DOHH2 (cell line): ENCODE measurements at regions not wholly inside any gene's neighbourhood (a gene's known extent, or its start where the extent isn't known, plus 50 kb on each side); places are given as distances from the start of the nearest gene placed in this dataset.

Experiments
- H3F3A ChIP-seq: fragments of 200-600 bp; sonication (generic), shearing (Covaris generic); 2 replicates; pipeline ENCODE4 v1.6.0; 2016; ENCODE audit warnings: antibody characterized with exemption, mild to moderate bottlenecking; ENCODE audit not compliant: control insufficient read depth, insufficient read depth
- H3K27ac ChIP-seq: fragments of 200-600 bp; sonication (generic); 2 replicates; pipeline ENCODE4 v1.5.1; 2014; ENCODE audit warnings: low read depth, mild to moderate bottlenecking, low read length, moderate library complexity
- H3K27me3 ChIP-seq: fragments of 200-600 bp; sonication (generic); 2 replicates; pipeline ENCODE4 v1.6.1; 2014; ENCODE audit warnings: mild to moderate bottlenecking, low read length, mixed read lengths; ENCODE audit not compliant: control insufficient read depth
- H3K36me3 ChIP-seq: fragments of 200-600 bp; sonication (generic); 2 replicates; pipeline ENCODE4 v1.6.1; 2014; ENCODE audit warnings: mild to moderate bottlenecking, low read length, moderate library complexity, mixed read lengths; ENCODE audit not compliant: control insufficient read depth
- H3K4me1 ChIP-seq: fragments of 200-600 bp; sonication (generic); 2 replicates; pipeline ENCODE4 v1.6.1; 2014; ENCODE audit warnings: mild to moderate bottlenecking, low read length, mixed read lengths; ENCODE audit not compliant: control insufficient read depth
- H3K4me2 ChIP-seq: fragments of 200-600 bp; sonication (generic); 2 replicates; pipeline ENCODE4 v1.6.0; 2014; ENCODE audit warnings: mild to moderate bottlenecking, low read length, moderate library complexity
- H3K4me3 ChIP-seq: fragments of 200-600 bp; sonication (generic); 2 replicates; pipeline ENCODE4 v1.5.1; 2014; ENCODE audit warnings: mild to moderate bottlenecking, low read length, mixed read lengths
- H3K79me2 ChIP-seq: fragments of 200-600 bp; sonication (generic); 2 replicates; pipeline ENCODE4 v1.6.1; 2014; ENCODE audit warnings: mild to moderate bottlenecking, low read length, mixed read lengths; ENCODE audit not compliant: control insufficient read depth
- H3K9me2 ChIP-seq: fragments of 200-600 bp; sonication (generic); replicated peaks from 2 replicates; pipeline ENCODE4 v1.6.1; 2014; ENCODE audit warnings: mild to moderate bottlenecking, low read length, mixed read lengths; ENCODE audit not compliant: control insufficient read depth
- H3K9me3 ChIP-seq: fragments of 200-600 bp; sonication (generic); 2 replicates; pipeline ENCODE4 v1.6.1; 2014; ENCODE audit warnings: antibody characterized with exemption, low read length, mixed read lengths; ENCODE audit not compliant: control insufficient read depth, insufficient read depth
- H4K20me1 ChIP-seq: fragments of 200-600 bp; sonication (generic); 2 replicates; pipeline ENCODE4 v1.6.0; 2014; ENCODE audit warnings: low read depth, mild to moderate bottlenecking, antibody characterized with exemption, low read length, moderate library complexity; ENCODE audit not compliant: control insufficient read depth, insufficient read depth
- CTCF ChIP-seq: fragments of 200-600 bp; sonication (generic); IDR thresholded peaks from one replicate; pipeline ENCODE4 v1.5.1; 2014; ENCODE audit warnings: antibody characterized with exemption, mild to moderate bottlenecking, low read depth, low read length; ENCODE audit not compliant: poor library complexity, severe bottlenecking
- EZH2phosphoT487 ChIP-seq: fragments of 200-600 bp; sonication (generic); IDR thresholded peaks from 2 replicates; pipeline ENCODE4 v1.6.1; 2017; ENCODE audit warnings: borderline replicate concordance, mild to moderate bottlenecking, antibody characterized with exemption, low read length, moderate library complexity, mixed read lengths

- Histone ChIP-seq H3K36me3 (no peaks in the 10 kb centered on the region), H3K79me2 (no peaks in the 10 kb centered on the region), H3F3A (no peaks in the 10 kb centered on the region), H3K9me2 (no peaks in the 10 kb centered on the region), H3K4me3 (no peak overlapping the region), H3K4me2 (no peak overlapping the region), H3K27me3 (no peaks in the 10 kb centered on the region), H3K9me3 (no peaks in the 10 kb centered on the region), H3K27ac (no peak overlapping the region), H4K20me1 (no peaks in the 10 kb centered on the region), H3K4me1 (no peaks in the 10 kb centered on the region)
- no peak for TF ChIP-seq EZH2phosphoT487
- TF ChIP-seq CTCF: no peak
Observed at GRCh38 chr11:25838918-25839625, 492.9 kb upstream of the ANO3 start.

- Histone ChIP-seq H4K20me1 (no peaks in the 10 kb centered on the region), H3K9me2 (no peaks in the 10 kb centered on the region), H3K4me1 (no peaks in the 10 kb centered on the region), H3K27ac (no peak overlapping the region), H3K27me3 (0 out of 2 replicates have a peak, but pooled peaks cover 3% of the 10 kb centered on the region), H3F3A (no peaks in the 10 kb centered on the region), H3K4me3 (no peak overlapping the region), H3K4me2 (no peak overlapping the region), H3K36me3 (no peaks in the 10 kb centered on the region), H3K9me3 (no peaks in the 10 kb centered on the region), H3K79me2 (no peaks in the 10 kb centered on the region)
- TF ChIP-seq EZH2phosphoT487: no peak
- no peak for TF ChIP-seq CTCF
Observed at GRCh38 chr11:25844811-25845210, 487.1 kb upstream of the ANO3 start.

GRCh38 chr11:25855916-25856315, 476.0 kb upstream of the ANO3 start:
- no peaks in the 10 kb centered on the region for H3F3A ChIP-seq
- H4K20me1 ChIP-seq: no peaks in the 10 kb centered on the region
- H3K4me2 ChIP-seq: no peak overlapping the region
- no peaks in the 10 kb centered on the region for H3K36me3 ChIP-seq
- no peaks in the 10 kb centered on the region for H3K9me3 ChIP-seq
- H3K27me3 ChIP-seq: no peaks in the 10 kb centered on the region
- H3K9me2 ChIP-seq: no peaks in the 10 kb centered on the region
- no peaks in the 10 kb centered on the region for H3K4me1 ChIP-seq
- no peaks in the 10 kb centered on the region for H3K79me2 ChIP-seq
- H3K27ac ChIP-seq: no peak overlapping the region
- no peak overlapping the region for H3K4me3 ChIP-seq
- TF ChIP-seq CTCF (no peak), EZH2phosphoT487 (no peak)

GRCh38 chr11:25859776-25860175, 472.2 kb upstream of the ANO3 start:
- Histone ChIP-seq H3K9me3 (no peaks in the 10 kb centered on the region), H3K79me2 (no peaks in the 10 kb centered on the region), H3K4me1 (no peaks in the 10 kb centered on the region), H3F3A (no peaks in the 10 kb centered on the region), H3K27me3 (no peaks in the 10 kb centered on the region), H3K36me3 (no peaks in the 10 kb centered on the region), H3K27ac (no peak overlapping the region), H3K4me2 (no peak overlapping the region), H4K20me1 (no peaks in the 10 kb centered on the region), H3K4me3 (no peak overlapping the region), H3K9me2 (no peaks in the 10 kb centered on the region)
- TF ChIP-seq CTCF: no peak
